WTC11 (cell line): ENCODE measurements at regions not wholly inside any gene's neighbourhood (a gene's known extent, or its start where the extent isn't known, plus 50 kb on each side); places are given as distances from the start of the nearest gene placed in this dataset.

ENCODE experiments used
- ATAC-seq: fragments of 200-7000 bp; cut with Tn5 transposase; 2 replicates; pipeline ENCODE4 v1.10.0; 2021; ENCODE audit warnings: mild to moderate bottlenecking, moderate library complexity
- CTCF ChIA-PET: fragments of 300-600 bp; sonication (Branson Sonifier 250); formaldehyde crosslinking; loops from one replicate; lab custom pipeline; 2021; ENCODE audit warnings: antibody characterized with exemption; lab: Charles Lee
- POLR2A ChIA-PET: fragments of 350-600 bp; sonication (Branson Sonifier 250); formaldehyde crosslinking; loops from one replicate; lab custom pipeline; 2021; ENCODE audit warnings: antibody characterized with exemption; lab: Charles Lee
- DNase-seq: peaks from one replicate; pipeline ENCODE4 v3.0.0; 2021; ENCODE audit warnings: low spot score
- H3K27ac Mint-ChIP-seq: 2 replicates; pipeline ENCODE4 v1.8.0; 2021; ENCODE audit warnings: mixed read lengths
- H3K27me3 Mint-ChIP-seq: 2 replicates; pipeline ENCODE4 v1.8.0; 2021; ENCODE audit warnings: low read depth, mild to moderate bottlenecking, moderate library complexity, mixed read lengths
- H3K36me3 Mint-ChIP-seq: 2 replicates; pipeline ENCODE4 v1.8.0; 2021; ENCODE audit warnings: mixed read lengths
- H3K4me1 Mint-ChIP-seq: 2 replicates; pipeline ENCODE4 v1.8.0; 2022; ENCODE audit warnings: mixed read lengths
- H3K4me3 Mint-ChIP-seq: 2 replicates; pipeline ENCODE4 v1.8.0; 2021; ENCODE audit warnings: mild to moderate bottlenecking, moderate library complexity, mixed read lengths
- H3K9me3 Mint-ChIP-seq: 2 replicates; pipeline ENCODE4 v1.8.0; 2021; ENCODE audit warnings: mixed read lengths
- AFF4 ChIP-seq: sonication (generic); formaldehyde crosslinking; IDR thresholded peaks from 2 replicates; pipeline ENCODE4 v1.8.1; 2023; ENCODE audit warnings: mild to moderate bottlenecking, missing genetic modification reagents, borderline replicate concordance
- ELF4 ChIP-seq: sonication (generic); formaldehyde crosslinking; IDR thresholded peaks from 2 replicates; pipeline ENCODE4 v1.8.1; 2022; ENCODE audit warnings: low read depth, mild to moderate bottlenecking, moderate library complexity, missing genetic modification reagents
- FOXJ3 ChIP-seq: sonication (generic); formaldehyde crosslinking; IDR thresholded peaks from 2 replicates; pipeline ENCODE4 v1.9.0; 2021; ENCODE audit warnings: missing genetic modification reagents, mild to moderate bottlenecking, borderline replicate concordance
- KAT7 ChIP-seq: sonication (generic); formaldehyde crosslinking; IDR thresholded peaks from 2 replicates; pipeline ENCODE4 v1.8.1; 2023; ENCODE audit warnings: missing genetic modification reagents, mild to moderate bottlenecking, borderline replicate concordance
- PRDM15 ChIP-seq: sonication (generic); formaldehyde crosslinking; IDR thresholded peaks from 2 replicates; pipeline ENCODE4 v1.8.0; 2022; ENCODE audit warnings: missing genetic modification reagents
- TEAD1 ChIP-seq: sonication (generic); formaldehyde crosslinking; IDR thresholded peaks from 2 replicates; pipeline ENCODE4 v1.8.0; 2022; ENCODE audit warnings: mild to moderate bottlenecking, missing genetic modification reagents
- ZBTB21 ChIP-seq: sonication (generic); formaldehyde crosslinking; IDR thresholded peaks from 2 replicates; pipeline ENCODE4 v1.8.1; 2023; ENCODE audit warnings: mild to moderate bottlenecking, missing genetic modification reagents, borderline replicate concordance
- ZNF281 ChIP-seq: sonication (generic); formaldehyde crosslinking; IDR thresholded peaks from 2 replicates; pipeline ENCODE4 v1.8.0; 2023; ENCODE audit warnings: mild to moderate bottlenecking, missing genetic modification reagents
- ZNF416 ChIP-seq: fragments of 250-450 bp; sonication (Bioruptor Pico); IDR thresholded peaks from 2 replicates; pipeline ENCODE4 v1.9.0; 2021; ENCODE audit warnings: mild to moderate bottlenecking, inconsistent platforms
- ZNF423 ChIP-seq: fragments of 250-450 bp; sonication (Bioruptor Pico); IDR thresholded peaks from 2 replicates; pipeline ENCODE4 v2.1.2; 2022; ENCODE audit warnings: mild to moderate bottlenecking, moderate library complexity
- ZNF425 ChIP-seq: fragments of 250-450 bp; sonication (Bioruptor Pico); conservative IDR thresholded peaks from 2 replicates; pipeline ENCODE4 v1.9.0; 2021; ENCODE audit warnings: mild to moderate bottlenecking
- ZNF532 ChIP-seq: fragments of 250-450 bp; sonication (Bioruptor Pico); IDR thresholded peaks from 2 replicates; pipeline ENCODE4 v1.9.0; 2021; ENCODE audit warnings: mild to moderate bottlenecking, borderline replicate concordance
- ZSCAN18 ChIP-seq: fragments of 250-450 bp; sonication (Bioruptor Pico); IDR thresholded peaks from 2 replicates; pipeline ENCODE4 v2.1.2; 2022; ENCODE audit warnings: mild to moderate bottlenecking, moderate library complexity
- TF ChIP-seq, protein P1 (sequence below): sonication (generic); formaldehyde crosslinking; IDR thresholded peaks from 2 replicates; pipeline ENCODE4 v1.8.0; 2022; ENCODE audit warnings: mild to moderate bottlenecking, missing genetic modification reagents
- TF ChIP-seq, protein P2 (sequence below): sonication (generic); formaldehyde crosslinking; IDR thresholded peaks from 2 replicates; pipeline ENCODE4 v1.8.0; 2022; ENCODE audit warnings: mild to moderate bottlenecking, missing genetic modification reagents

GRCh38 chr13:72505376-72505775, 222.1 kb downstream of the MZT1 start:
- POLR2A ChIA-PET = no interaction called here
- Mint-ChIP-seq H3K36me3 (no peaks in the 10 kb centered on the region), H3K9me3 (no peaks in the 10 kb centered on the region), H3K4me1 (0 out of 2 replicates have a peak, but pooled peaks cover 4% of the 10 kb centered on the region), H3K27ac (no peak overlapping the region), H3K27me3 (no peaks in the 10 kb centered on the region), H3K4me3 (no peak overlapping the region)
- DNase-seq (no peak), ATAC-seq (no peak)
- CTCF ChIA-PET = no interaction called here
- TF ChIP-seq ZNF423 (CRISPR knock-in tag) (no peak), ZSCAN18 (CRISPR knock-in tag) (no peak), ZBTB21 (no peak), TEAD1 (CRISPR knock-in tag) (no peak), ZNF416 (CRISPR knock-in tag) (no peak), ELF4 (no peak), PRDM15 (CRISPR knock-in tag) (no peak), FOXJ3 (CRISPR knock-in tag) (no peak), AFF4 (no peak), KAT7 (CRISPR knock-in tag) (no peak), ZNF425 (CRISPR knock-in tag) (no peak), ZNF281 (CRISPR knock-in tag) (no peak), ZNF532 (CRISPR knock-in tag) (no peak)
- TF ChIP-seq, protein P1, sequence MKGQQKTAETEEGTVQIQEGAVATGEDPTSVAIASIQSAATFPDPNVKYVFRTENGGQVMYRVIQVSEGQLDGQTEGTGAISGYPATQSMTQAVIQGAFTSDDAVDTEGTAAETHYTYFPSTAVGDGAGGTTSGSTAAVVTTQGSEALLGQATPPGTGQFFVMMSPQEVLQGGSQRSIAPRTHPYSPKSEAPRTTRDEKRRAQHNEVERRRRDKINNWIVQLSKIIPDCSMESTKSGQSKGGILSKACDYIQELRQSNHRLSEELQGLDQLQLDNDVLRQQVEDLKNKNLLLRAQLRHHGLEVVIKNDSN (CRISPR knock-in tag) = no peak
- TF ChIP-seq, protein P2, sequence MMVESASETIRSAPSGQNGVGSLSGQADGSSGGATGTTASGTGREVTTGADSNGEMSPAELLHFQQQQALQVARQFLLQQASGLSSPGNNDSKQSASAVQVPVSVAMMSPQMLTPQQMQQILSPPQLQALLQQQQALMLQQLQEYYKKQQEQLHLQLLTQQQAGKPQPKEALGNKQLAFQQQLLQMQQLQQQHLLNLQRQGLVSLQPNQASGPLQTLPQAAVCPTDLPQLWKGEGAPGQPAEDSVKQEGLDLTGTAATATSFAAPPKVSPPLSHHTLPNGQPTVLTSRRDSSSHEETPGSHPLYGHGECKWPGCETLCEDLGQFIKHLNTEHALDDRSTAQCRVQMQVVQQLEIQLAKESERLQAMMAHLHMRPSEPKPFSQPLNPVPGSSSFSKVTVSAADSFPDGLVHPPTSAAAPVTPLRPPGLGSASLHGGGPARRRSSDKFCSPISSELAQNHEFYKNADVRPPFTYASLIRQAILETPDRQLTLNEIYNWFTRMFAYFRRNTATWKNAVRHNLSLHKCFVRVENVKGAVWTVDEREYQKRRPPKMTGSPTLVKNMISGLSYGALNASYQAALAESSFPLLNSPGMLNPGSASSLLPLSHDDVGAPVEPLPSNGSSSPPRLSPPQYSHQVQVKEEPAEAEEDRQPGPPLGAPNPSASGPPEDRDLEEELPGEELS (CRISPR knock-in tag) = no peak
